Stimulated activated CD4-positive, alpha-beta T cell treated with anti-CD3 and anti-CD28 coated beads, Interleukin-12 subunit alpha, Interleukin-12 subunit beta, amount 100 ng/mL, for 48 hours (primary cell): ENCODE measurements at regions not wholly inside any gene's neighbourhood (a gene's known extent, or its start where the extent isn't known, plus 50 kb on each side); places are given as distances from the start of the nearest gene placed in this dataset.

Experiments used
- DNase-seq, 3 donors: peaks; one replicate each; pipeline ENCODE4 v3.0.0-alpha.2; 2020; ENCODE audit warnings: low read depth in 2 of 3, low spot score in 1 of 3

DNA sequence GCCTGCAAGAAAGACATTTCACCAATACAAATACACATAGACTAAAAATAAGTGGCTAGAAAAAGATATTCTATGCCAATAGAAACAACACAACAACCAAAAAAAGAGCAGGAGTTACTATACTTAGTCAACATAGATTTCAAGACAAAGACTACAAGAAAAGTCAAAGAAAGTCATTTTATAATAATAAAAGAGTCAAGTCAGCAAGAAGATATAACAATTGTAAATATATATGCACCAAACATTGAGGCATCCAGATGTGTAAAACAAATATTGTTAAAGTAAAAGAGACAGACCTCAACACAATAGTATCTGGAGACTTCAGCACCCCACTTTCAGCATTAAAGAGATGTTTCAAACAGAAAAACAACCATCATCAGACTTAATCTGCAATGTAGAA is 104.6 kb downstream of the AMY1C start:
- DNase-seq: no peak

DNA sequence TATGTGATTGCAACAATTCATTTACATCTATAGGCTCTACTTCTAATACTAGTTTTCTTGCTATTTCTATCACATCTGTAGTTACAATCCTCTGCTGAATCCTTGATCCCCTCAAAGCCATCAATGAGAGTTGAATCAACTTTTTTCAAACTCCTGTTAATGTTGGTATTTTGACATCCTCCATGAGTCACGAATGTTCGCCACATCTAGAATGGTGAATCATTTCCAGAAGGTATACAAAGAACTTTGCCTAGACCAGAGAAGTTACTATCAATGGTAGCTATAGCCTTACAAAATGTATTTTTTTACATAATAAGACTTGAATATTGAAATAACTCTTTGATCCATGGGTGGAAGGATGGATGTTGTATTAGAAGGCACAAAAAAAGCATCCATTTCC is 110.0 kb downstream of the AMY1C start:
- DNase-seq: no peak

DNA sequence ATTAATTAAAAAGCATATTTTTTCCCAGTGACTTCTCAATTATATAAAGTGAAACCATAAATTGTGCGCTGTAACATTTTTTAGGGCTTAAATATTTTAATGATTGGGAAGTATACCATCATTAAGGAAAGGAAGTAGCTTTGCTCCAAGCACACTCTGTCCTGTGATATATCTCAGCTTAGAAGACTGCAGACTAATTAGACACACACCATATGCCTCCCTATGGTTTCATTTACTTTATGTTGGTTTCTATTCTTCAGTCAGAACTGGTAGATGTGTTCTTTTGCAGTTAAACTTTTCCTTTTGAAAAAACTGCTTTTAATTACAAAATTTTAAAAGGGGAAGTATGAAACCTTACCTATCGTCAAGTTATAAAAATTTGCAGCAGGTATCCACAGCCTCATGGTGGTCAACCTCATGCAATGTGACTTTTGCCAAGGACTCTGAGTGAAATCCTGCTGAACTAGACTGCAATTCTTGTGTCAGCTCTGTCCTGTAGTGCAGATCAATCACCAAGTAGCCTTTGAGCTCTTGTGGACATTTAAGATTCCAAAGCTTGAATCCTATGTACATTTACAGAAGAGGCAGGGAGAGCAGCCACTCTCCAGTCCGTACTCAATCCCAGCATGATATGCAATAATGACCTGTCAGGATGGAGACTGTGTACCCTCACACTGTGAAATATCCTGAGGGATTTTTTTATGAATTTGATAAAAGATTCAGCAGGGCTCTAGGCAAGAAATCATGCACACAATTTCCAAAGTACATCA is 149.1 kb downstream of the AMY1C start:
- no peak for DNase-seq

DNA sequence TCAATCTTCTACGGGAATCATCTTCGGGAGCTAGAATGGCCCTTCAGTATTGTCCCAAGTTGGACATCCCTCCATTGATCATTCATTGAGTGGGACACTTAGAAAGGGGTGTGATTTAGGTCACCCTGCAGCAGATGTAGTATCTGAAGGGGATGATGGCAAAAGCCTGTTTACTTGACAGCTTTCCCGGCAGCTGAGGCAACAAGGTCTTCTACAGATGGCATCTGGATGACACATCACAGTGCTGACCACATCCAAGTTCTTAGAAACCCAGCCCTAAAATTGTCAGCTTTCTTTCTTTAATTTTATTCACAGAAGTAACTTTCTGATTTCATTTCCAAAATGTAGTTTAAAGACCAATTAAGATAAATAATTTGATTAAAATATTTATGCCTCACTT is 150.3 kb downstream of the AMY1C start:
- DNase-seq: no peak

DNA sequence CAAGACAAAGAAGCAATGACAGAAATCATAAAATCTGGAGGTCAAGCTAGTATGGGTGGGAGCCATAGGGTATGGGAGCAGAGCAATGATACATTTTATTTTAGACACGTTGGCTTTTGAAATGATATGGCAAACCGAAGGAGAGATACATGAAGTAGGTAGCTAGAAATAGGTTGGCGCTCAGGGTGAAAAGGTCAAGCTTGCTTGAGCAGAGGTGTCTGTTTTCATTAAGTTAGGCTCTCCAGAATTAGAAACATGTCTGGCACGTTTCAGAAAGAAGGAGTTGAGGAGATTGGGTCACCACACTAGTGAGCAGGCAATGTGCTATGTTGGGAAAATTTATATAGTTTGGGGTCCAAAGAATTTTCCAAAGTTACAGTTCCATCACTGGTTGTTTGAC is 151.4 kb downstream of the AMY1C start:
- no peak for DNase-seq

DNA sequence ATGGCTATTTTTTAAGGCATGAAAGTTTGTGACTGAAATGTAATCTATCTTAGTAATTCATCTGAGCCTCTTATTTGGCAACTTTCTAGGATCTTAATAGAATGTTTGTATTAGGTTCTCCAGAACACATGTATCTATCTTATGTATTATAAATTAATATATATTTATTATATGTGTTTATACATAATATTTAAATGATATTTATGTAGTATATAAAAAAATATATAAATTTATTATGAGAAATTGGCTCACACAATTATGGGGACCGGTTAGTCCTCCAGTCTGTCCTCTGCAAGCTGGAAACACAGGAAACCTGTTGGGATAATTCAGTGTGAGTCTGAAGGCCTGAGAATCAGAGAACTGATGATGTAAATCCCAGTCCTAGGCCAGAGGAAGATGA is 155.7 kb downstream of the AMY1C start:
- no peak for DNase-seq

DNA sequence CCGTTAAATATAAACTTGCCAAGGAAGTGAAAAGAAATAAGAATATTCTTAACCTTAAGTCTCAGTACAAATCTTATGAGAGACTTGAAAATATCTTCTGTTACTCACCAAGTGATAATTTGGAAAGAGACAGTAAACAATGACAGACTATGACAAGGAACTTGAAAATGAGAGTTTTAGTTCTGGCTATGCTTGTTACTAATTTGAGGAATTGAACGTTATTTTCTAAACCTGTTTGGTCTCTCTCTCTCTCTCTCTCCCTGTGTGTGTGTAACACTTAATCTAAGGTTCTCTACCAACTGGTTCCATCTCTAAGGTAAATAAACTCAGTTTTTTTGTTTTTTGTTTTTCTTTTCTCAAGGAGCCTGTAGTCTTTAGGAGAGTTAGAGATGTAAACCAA is 161.8 kb downstream of the AMY1C start:
- DNase-seq: no peak

DNA sequence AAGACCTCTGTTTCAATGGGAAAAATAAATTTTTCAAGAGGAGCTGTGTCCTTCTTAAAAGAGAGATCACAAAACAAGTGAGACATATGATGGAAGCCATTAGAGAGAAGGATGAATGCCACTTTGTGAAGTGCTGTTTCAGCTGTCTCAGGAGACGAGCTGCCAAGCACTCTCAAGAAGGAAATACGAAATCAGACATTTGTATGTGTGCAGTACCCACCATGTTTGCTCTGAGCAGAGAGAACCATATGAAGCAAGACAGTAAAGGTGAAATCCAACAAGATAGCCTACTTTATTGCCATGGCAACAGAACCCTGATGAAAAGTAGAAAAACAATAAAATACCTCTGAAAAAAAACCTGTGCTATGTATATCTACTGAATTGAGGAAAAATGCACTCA is 168.1 kb downstream of the AMY1C start:
- no peak for DNase-seq

DNA sequence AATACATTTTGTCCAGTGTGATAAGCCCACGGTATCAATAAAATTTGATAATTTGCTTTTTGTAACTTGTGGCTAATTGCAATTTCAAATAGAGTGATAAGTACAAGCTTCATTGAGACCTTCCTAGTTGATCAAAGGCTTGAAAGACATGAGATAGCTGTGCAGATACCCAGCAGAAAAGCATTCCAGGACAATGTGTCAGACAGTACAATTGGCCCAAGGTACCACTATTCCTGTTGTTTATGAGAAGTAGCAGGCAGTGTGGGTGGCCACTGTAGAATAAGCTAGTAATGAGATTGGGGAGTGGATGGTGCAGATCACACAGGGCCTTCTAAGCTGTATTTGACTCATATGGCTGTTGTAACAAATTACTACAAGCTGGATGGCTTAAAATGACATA is 182.2 kb downstream of the AMY1C start:
- no peak for DNase-seq

DNA sequence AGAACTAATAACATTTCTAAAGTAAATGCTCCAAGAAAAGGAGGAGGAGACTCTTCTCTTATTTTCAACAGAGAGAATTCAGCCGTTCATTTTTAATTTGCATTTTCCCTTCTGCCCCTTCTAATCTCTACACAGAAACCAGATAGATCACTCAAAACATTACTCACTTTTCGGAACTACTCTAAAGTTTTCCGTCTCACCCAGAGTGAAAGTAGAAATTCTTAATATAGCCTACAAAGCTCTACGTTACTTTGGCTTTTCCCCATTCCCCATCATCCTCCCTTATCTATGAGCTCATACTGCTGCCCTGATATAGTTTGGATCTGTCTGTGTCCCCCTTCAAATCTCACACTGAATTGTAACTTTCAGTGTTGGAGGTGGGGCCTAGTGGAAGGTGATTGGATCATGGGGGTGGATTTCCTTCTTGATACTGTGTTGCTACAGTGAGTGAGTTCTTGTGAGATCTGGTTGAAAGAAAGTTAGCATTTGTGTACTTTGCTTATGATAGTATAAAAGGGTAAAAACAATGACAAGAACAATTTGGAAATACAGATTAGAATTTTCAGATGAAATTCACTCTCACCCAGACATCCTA is 188.2 kb downstream of the AMY1C start:
- DNase-seq: no peak

DNA sequence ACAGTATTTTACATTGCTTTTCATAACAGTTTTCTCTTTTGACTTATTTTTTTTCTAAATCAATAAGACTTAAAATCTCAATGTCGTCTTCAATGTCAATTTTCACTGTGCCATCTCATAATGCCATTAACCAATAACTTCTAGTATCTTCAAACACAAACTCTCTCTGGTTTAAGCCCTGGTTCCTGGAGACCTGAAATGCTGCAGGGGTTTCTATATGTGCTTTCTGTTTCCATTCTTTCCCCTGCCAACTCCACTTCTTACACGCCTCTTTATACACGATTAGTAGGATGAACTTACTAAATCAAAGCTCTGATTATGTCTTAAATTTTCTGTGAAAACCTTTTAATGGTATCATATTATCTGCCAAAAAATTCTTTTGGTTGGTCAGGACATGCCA is 191.4 kb downstream of the AMY1C start:
- DNase-seq: no peak

DNA sequence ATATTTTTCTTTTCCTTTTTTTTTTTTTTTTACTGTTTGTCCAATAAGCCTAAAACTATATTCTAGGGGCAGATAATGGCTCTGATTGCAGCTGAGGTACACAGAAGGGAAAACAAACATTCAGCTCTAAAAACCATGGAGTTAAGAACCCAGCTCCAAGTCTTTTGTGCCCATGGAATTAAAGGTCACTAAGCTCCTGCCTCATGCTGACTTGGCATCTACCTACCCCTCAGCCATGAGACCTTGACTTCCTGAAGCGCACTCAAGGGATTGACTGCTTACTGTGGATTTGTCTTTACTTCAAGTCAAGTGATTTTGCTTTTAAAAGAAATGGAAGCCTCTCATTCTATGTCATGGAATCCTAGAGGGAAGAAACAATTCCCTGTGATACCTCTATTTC is 192.3 kb downstream of the AMY1C start:
- DNase-seq: no peak

DNA sequence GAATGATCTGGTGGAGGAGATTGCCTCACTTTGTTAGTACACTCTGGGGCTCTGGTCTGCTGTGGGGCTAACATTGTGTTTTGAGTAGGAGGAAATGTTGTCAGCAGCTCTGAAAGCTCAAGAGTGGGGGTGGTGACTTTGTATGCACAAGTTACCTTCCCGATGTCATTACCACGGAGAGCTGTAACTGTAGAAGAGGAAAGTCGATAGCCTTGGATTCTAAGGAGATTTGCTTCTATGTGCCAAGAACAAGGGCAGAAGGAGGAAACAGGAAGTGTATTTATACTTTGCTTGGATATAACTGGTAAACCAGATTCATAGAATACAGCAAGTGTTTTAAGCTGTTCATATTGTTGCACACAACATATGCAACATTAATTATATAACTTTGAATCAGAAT is 196.1 kb downstream of the AMY1C start:
- no peak for DNase-seq

DNA sequence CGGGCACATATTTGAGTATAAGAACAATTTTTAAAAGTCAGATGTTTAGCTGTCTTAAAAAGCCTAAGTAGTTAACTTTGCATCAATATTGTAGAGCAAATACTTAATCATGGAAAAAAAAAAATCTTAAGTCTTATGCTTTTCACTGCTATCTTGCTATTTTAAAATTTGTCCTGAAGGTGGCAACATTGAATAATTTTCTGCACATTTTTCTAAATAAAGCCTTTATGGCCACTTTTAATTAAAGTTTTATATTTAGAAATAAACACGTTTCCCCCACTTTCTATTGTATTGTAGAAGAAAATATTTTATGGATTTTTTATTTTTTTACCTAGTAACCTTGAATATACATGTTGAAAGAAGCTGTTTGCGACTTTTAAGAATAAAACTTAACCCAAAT is 198.8 kb downstream of the AMY1C start:
- no peak for DNase-seq

DNA sequence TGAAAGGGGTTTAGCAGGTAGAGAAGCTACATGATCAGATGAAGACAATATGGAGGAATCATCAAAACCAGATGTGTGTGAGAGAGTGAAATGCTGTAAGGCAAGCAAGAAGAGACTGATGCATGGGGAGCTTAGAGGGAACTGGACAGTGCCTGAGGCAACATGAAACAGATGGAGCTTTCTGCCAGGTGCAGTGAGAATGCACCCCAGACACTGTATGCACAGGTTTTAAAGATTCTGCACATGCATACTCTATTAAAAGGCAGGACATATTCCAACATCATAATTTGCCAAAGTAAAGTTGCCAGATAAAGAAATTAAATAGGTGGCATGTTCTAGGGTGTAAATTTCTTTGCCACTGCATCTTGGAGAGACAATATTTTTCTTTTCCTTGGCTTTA is 200.1 kb downstream of the AMY1C start:
- DNase-seq: no peak

DNA sequence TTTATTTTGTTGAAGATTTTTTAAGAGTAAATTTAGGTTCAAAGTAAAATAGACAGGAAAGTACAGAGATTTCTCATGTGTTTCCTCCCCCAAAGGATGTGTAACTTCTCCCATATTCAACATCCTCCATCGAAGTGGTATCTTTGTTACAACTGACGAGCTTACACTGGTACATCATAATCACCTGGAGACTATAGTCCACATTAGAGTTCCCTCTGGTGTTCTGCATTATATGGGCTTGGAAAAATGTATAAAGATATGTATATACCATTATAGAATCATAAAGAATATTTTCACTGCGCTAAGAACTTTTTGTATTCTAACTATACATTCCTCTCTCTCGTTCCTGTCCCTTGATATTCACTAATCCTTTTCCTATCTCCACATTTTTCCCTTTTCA is 203.7 kb downstream of the AMY1C start:
- DNase-seq: no peak

DNA sequence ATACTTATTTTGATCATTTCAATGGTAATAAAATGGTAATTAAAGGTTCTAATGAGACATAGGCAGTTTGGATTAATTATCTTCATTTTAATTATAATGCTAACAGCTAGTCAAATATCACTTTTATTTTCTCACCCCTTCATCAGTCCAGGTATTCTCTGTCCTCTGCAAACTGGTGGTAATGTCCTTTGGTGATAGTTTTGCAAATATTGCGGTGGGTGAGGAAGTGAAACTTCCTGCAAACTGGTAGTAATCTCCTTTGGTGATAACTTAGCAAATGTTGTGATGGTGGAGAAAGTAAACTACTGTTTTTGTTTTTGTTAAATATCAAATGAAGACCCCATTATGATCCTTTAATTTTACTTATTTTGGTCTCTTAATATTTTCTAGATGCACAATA is 209.0 kb downstream of the AMY1C start:
- DNase-seq: no peak

DNA sequence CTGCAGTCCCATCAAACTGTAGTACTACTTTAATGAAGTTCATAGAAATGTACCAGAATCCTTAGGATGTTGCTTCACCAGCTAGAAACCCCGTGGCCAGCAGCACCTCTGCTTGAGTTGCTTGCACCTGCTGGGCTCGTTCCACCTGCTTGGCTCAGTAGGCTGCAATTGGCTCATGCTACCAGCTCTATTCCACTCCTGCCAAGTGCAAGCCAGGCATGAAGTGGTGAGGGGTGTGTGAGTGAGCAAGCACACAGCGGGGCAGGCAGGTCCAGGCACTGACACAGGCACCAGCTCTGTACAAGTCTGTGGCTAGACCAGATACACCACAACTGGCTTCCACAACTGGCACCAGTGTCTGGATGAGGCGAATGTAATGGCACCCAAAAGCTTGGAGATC is 209.9 kb downstream of the AMY1C start:
- DNase-seq: no peak

DNA sequence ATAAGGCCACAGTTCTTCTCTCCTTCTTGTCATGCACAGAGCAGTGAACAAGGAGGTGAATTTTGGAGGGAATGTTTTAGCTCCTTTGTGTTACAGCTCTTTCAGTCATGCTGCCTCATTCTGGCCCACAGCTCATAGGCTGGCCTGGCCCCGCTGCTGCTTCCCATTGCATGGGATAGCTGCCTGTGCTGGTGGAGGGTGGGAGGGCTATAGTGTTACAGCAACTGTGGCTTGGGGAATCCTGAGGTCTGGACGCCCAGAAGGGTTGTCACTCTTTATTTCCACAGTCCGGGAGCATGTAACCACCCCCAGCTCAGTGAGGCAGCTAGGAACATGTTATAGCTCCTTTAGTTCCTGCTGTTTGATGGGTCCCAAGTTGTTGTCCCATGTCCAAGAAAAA is 210.3 kb downstream of the AMY1C start:
- no peak for DNase-seq

DNA sequence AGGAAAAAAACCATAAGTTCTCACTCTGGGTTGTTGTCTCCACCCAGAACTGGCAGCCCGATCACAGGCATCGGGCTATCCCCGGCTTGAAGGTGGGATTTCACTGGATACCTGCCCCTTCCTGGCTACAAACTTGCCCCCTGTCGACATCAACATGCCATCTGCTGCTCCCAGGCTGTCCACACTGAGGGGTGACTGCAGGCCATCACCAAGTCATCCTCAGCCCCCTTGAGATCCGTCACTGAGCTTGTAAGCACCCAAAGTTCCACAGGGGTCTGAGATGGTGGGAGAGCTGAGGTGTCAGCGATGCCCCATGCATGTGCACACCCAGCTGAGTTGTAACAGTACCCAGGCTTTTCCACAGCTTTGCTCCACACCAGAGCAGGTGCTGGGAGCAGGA is 211.0 kb downstream of the AMY1C start:
- DNase-seq: no peak

DNA sequence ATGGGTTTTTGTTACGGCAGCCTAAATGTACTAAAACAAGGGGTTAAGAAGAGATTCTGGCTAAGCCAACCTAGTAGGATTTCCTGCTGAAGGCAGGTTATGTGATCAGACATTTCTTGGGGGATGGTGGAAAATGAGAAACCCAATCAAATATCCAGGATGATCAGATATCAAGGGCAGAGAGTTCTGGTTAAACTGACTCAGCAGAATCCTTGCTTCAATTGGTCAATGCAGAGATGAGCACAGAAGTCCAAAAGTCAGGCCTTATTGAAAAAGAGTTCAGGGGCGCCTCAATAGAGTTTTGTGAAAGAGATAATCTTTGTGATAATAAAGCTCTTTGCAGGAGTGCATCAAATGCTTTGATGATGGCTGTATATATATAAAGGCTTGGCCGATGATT is 237.1 kb downstream of the AMY1C start:
- no peak for DNase-seq

DNA sequence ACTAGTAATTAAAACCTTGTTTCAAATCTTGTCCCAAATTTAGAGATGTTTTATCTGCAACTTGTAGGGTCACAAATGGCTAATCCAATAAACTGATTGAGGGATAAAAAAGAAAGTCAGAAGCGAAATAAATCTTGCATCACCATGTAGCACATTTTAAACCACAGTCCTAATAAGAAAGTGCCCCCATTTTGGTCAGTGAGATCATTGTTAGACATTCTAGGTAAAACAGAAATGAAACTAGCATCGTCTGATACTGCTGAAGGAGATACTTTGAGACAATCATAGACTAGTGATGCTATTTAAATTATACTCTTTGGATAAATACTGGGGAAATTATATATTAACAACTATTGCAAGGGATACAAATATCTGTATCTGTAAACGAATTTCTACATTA is 247.9 kb downstream of the AMY1C start:
- no peak for DNase-seq

DNA sequence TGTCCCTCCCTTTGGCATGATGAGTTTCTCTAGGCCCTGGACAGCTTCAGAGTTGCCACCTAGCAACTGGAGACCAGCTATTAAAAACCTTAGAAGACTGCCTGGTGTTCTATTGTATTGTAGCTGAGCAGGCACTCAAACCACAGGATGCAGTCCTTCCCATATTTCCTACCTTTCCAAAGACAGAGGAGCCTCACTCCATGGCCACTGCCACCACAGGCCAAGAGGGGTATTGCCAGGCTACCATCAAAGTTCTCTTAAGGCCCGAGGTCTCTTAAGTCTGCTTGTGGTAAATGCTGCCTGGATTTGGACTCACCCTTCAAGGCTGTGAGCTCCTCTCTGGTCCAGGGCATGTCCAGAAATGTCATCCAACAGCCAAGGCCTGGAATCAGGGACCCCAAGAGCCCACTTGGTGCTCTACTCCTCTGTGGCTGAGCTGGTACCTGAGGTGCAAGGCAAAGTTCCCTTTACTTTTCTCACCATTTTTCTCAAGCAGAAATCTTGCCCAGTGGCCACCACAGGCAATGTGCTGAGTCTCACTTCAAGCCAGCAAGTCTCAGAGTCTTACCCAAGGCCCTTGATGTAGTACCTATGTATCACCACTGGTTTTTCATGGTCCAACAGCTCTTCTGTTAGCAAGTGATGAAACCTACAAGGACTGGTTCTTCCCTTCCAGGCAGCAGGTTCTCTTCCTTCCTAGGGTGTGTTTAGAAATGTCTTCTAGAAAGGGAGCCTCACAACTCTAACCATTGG is 269.4 kb downstream of the AMY1C start:
- DNase-seq: no peak
